K562 (cell line): ENCODE measurements at regions not wholly inside any gene's neighbourhood (a gene's known extent, or its start where the extent isn't known, plus 50 kb on each side); places are given as distances from the start of the nearest gene placed in this dataset.

Experiments
- FOS ChIP-seq: IDR thresholded peaks from 3 replicates; pipeline ENCODE4 v1.6.1; 2011; ENCODE audit not compliant: insufficient read length; ENCODE audit errors: extremely low read depth
- REST ChIP-seq, 2 experiments: fragments of 450-650 bp; formaldehyde crosslinking in 1 of 2; IDR thresholded peaks; 2 replicates each; pipeline versions ENCODE4 v1.4.0 to v1.6.1; 2014 to 2020; ENCODE audit warnings: mild to moderate bottlenecking in 2 of 2, borderline replicate concordance in 1 of 2, low read depth in 1 of 2
- SP1 ChIP-seq: sonication (generic); formaldehyde crosslinking; IDR thresholded peaks from 2 replicates; pipeline ENCODE4 v1.8.1; 2022; ENCODE audit warnings: mild to moderate bottlenecking, missing genetic modification reagents
- ZBTB40 ChIP-seq, 2 experiments: fragments of 450-650 bp in 1 of 2; sonication (generic) in 1 of 2; formaldehyde crosslinking in 1 of 2; IDR thresholded peaks; 2 replicates each; pipeline versions ENCODE4 v1.7.1 to v1.9.0; 2016 to 2022; ENCODE audit warnings: inconsistent platforms in 1 of 2, mild to moderate bottlenecking in 1 of 2, missing genetic modification reagents in 1 of 2
- ZNF232 ChIP-seq: sonication (generic); formaldehyde crosslinking; IDR thresholded peaks from 2 replicates; pipeline ENCODE4 v1.8.0; 2022; ENCODE audit warnings: mild to moderate bottlenecking, missing genetic modification reagents
- TF ChIP-seq, protein P1 (sequence below): fragments of 150-350 bp; conservative IDR thresholded peaks from 2 replicates; pipeline ENCODE4 v1.6.1; 2014; ENCODE audit warnings: low read length
- TF ChIP-seq, protein P2 (sequence below): fragments of 250-450 bp; sonication (Bioruptor Pico); IDR thresholded peaks from 2 replicates; pipeline ENCODE4 v1.6.1; 2021; ENCODE audit warnings: mild to moderate bottlenecking

DNA sequence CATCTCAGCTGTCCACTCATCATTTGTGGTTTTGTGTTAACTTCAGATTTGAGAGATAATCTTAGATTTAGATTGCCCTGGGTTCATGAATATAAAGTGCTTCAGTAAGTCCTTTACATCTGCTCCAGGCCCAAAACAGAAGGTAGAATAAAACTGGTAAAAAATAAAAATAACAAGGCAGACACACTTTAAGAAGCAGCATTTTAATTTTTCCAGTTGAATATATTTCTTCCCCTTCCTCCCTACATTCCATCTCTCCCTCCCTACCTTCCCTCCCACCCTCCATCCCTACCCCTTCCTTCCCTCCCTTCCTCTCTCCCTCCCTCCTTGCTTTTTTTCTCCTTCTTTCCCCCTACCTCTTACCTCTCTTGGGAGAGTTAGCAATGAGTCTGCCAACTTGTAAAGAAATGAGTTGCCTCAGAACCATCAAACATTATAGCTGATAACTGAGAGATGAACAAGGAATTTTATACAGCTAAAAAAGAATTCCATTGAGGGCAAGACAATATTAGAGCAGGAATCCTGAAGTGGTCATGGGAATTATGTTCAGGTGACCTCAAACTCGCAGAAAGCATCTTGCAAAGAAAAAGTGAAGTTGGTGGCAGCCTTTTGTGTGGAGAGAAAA, 145.0 kb upstream of the SOX4 start:
- TF ChIP-seq, protein P1, sequence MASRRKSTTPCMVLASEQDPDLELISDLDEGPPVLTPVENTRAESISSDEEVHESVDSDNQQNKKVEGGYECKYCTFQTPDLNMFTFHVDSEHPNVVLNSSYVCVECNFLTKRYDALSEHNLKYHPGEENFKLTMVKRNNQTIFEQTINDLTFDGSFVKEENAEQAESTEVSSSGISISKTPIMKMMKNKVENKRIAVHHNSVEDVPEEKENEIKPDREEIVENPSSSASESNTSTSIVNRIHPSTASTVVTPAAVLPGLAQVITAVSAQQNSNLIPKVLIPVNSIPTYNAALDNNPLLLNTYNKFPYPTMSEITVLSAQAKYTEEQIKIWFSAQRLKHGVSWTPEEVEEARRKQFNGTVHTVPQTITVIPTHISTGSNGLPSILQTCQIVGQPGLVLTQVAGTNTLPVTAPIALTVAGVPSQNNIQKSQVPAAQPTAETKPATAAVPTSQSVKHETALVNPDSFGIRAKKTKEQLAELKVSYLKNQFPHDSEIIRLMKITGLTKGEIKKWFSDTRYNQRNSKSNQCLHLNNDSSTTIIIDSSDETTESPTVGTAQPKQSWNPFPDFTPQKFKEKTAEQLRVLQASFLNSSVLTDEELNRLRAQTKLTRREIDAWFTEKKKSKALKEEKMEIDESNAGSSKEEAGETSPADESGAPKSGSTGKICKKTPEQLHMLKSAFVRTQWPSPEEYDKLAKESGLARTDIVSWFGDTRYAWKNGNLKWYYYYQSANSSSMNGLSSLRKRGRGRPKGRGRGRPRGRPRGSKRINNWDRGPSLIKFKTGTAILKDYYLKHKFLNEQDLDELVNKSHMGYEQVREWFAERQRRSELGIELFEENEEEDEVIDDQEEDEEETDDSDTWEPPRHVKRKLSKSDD: no peak
- TF ChIP-seq ZBTB40 (IDR thresholded peaks at IDR 0.05) (no peak), ZBTB40 (CRISPR knock-in tag; IDR thresholded peaks at IDR 0.05) (no peak), REST (IDR thresholded peaks at IDR 0.05; ENCODE audit: borderline replicate concordance) (no peak), REST (CRISPR knock-in tag; IDR thresholded peaks at IDR 0.05; ENCODE audit: low read depth) (no peak), ZNF232 (CRISPR knock-in tag) (no peak), FOS (no peak), SP1 (CRISPR knock-in tag) (no peak)
- TF ChIP-seq, protein P2, sequence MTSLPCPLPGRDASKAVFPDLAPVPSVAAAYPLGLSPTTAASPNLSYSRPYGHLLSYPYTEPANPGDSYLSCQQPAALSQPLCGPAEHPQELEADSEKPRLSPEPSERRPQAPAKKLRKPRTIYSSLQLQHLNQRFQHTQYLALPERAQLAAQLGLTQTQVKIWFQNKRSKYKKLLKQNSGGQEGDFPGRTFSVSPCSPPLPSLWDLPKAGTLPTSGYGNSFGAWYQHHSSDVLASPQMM: no peak
